ENCODE measurements at regions not wholly inside any gene's neighbourhood (a gene's known extent, or its start where the extent isn't known, plus 50 kb on each side); places are given as distances from the start of the nearest gene placed in this dataset.

- H3K9me3 ChIP-seq (replicated peaks; ENCODE audit: control insufficient read depth, insufficient read depth, low read length), result no peaks in the 10 kb centered on the region
- intact Hi-C loops (cut with micrococcal nuclease) (no loop called here), dilution Hi-C loops (cut with MboI; ENCODE audit: extremely low pct_ligation_motif_present, low sequenced_read_pairs) (no loop called here)
- no peak overlapping the region for H2AFZ ChIP-seq (ENCODE audit: low read depth, low read length)
- ChIA-PET CTCF (no interaction called here), POLR2A (no interaction called here)
- FAIRE-seq (no peak), DNase-seq (ENCODE audit: low read depth, low spot score) (no peak)
- H3K9ac ChIP-seq (replicated peaks; ENCODE audit: extremely low read depth, insufficient read depth, low read length), result no peak overlapping the region
- TF ChIP-seq POLR2A (IDR thresholded peaks at IDR 0.05; ENCODE audit: low read depth, low read length) (no peak), POLR2AphosphoS5 (IDR thresholded peaks at IDR 0.05; ENCODE audit: insufficient read depth, low read depth, low read length) (no peak), FOS (IDR thresholded peaks at IDR 0.05; ENCODE audit: borderline replicate concordance, insufficient read depth, low read length) (no peak), MYC (IDR thresholded peaks at IDR 0.05; ENCODE audit: low read depth, low read length) (no peak), MAX (IDR thresholded peaks at IDR 0.05; ENCODE audit: insufficient read depth, insufficient read length) (no peak), JUN (IDR thresholded peaks at IDR 0.05; ENCODE audit: borderline replicate concordance, insufficient read depth, insufficient read length, low read depth) (no peak), CTCF (IDR thresholded peaks at IDR 0.05; ENCODE audit: extremely low read depth in 1 of 2, insufficient read depth in 1 of 2, low read depth in 1 of 2, low read length in 2 of 2) (no peak), GATA2 (IDR thresholded peaks at IDR 0.05; ENCODE audit: insufficient read depth, insufficient read length, low read depth, low read length) (no peak), EZH2 (IDR thresholded peaks at IDR 0.05; ENCODE audit: borderline replicate concordance, low read depth, low read length, severe bottlenecking) (no peak)
- no peaks in the 10 kb centered on the region for H3K9me1 ChIP-seq (replicated peaks; ENCODE audit: control insufficient read depth, extremely low read depth, insufficient read depth, low read length)
- no peak overlapping the region for H3K4me3 ChIP-seq (replicated peaks in 1 of 3; ENCODE audit: insufficient read depth in 1 of 3, low read depth in 1 of 3, low read length in 3 of 3)
- H3K27me3 ChIP-seq (ENCODE audit: control insufficient read depth in 2 of 2, insufficient read depth in 2 of 2, low read length in 2 of 2), result no peaks in the 10 kb centered on the region
- H3K36me3 ChIP-seq (ENCODE audit: control insufficient read depth in 2 of 2, extremely low read depth in 1 of 2, insufficient read depth in 2 of 2, low read length in 2 of 2), result no peaks in the 10 kb centered on the region
- no TSS peak for BruUV-seq (replicated peaks)
- H3K27ac ChIP-seq (ENCODE audit: insufficient read depth, low read depth, low read length), result no peak overlapping the region
- H3K79me2 ChIP-seq (ENCODE audit: control insufficient read depth, insufficient read depth, low read length), result no peaks in the 10 kb centered on the region
- H4K20me1 ChIP-seq (replicated peaks; ENCODE audit: control insufficient read depth, extremely low read depth, insufficient read depth, low read length), result no peaks in the 10 kb centered on the region
- H3K4me1 ChIP-seq (ENCODE audit: control insufficient read depth, extremely low read depth, insufficient read depth, low read length), result no peaks in the 10 kb centered on the region
- H3K4me2 ChIP-seq (ENCODE audit: insufficient read depth, low read length), result no peak overlapping the region
Observed at GRCh38 chr13:81458170-81458569, 1117.2 kb upstream of the SPRY2 start.

Measured in endothelial cell of umbilical vein (primary cell).